NCI-H345 treated with DMSO at 0.1 percent for 48 hours (cell line): ENCODE measurements at regions not wholly inside any gene's neighbourhood (a gene's known extent, or its start where the extent isn't known, plus 50 kb on each side); places are given as distances from the start of the nearest gene placed in this dataset.
A peak's percentile ranks its signal among the peaks of the same experiment; 100 is the strongest.
"Not testable (repeated sequence)": the region's sequence is repeated elsewhere in the genome, so short reads cannot be mapped to it uniquely, and the experiment has no call there.

ENCODE experiments used
- DNase-seq: peaks from one replicate; lab custom pipeline; 2025; ENCODE audit not compliant: unreplicated experiment; lab: John Stamatoyannopoulos, UW

DNA sequence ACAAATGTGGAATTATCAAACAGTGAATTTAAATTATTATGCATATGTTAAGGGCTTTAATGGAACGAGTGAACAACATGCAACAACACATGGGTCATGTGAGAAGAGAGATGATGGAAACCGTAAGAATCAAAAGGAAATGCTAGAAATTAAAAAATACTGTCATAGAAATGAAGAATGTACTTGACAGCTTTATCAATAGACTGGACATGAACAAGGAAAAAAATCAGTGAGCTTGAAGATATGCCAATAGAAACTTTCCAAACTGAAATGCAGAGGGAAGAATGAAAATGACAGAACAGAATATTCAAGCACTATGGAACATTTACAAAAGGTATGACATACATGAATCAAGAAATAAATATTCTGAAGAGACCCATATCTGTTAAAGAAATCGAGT is 117.7 kb upstream of the KCNJ3 start:
- DNase-seq = no peak

DNA sequence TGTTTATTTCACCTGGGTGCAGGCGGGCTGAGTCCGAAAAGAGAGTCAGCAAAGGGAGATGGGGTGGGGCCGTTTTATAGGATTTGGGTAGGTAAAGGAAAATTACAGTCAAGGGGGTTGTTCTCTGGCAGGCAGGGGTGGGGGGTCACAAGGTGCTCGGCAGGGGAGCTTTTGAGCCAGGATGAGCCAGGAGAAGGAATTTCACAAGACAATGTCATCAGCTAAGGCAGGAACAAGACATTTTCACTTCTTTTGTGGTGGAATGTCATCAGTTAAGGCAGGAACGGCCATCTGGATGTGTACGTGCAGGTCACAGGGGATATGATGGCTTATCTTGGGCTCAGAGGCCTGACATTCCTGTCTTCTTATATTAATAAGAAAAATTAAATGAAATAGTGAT is 115.8 kb upstream of the KCNJ3 start:
- not testable (repeated sequence) for DNase-seq

DNA sequence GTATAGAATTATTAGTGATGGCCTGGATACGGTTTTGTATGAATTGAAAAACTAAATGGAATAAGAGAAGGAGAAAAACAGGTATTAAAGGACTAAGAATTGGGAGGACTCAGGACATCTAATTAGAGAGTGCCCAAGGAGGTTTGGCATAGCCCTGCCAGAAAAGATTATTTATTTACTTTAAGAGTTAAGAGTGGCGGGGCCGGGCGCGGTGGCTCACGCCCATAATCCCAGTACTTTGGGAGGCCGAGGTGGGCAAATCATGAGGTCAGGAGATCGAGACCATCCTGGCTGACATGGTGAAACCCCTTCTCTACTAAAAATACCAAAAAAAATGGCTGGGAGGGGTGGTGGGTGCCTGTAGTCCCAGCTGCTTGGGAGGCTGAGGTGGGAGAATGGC is 115.2 kb upstream of the KCNJ3 start:
- not testable (repeated sequence) for DNase-seq

DNA sequence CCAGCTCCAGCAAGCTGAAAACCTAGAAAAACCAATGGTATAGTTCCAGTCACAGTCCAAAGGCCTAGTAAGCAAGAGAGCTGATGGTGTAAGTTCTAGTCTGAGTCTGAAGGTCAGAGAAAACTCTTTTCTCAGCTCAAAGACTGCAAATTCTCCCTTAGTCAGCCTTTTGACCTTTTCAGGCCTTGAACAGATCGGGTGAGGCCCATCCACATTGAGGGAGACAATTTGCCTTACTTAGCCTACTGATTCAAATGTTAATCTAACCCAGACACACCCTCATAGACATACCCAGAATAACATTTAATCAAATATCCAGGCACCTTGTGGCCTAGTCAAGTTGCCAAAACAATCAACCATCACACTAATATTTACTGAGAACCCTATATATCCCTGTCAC is 110.8 kb upstream of the KCNJ3 start:
- no peak for DNase-seq

DNA sequence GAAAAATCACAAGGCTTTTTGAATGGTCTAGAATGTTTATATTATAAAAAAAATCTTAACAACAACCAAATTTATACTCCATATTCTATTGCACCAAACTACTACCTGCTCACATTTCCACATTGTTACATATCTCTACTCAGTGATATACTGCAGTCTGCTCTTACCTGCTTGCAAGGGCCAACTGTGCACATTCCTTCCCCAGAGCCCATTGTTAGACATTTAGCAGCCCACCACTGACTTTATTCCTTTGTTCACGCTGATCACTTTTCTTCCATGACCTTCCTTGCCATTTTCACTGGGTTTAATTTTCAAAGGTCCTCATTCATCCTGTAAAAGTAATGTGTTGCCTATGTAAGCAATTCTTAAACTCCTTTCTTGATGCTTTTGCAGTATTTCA is 109.7 kb upstream of the KCNJ3 start:
- DNase-seq = no peak

DNA sequence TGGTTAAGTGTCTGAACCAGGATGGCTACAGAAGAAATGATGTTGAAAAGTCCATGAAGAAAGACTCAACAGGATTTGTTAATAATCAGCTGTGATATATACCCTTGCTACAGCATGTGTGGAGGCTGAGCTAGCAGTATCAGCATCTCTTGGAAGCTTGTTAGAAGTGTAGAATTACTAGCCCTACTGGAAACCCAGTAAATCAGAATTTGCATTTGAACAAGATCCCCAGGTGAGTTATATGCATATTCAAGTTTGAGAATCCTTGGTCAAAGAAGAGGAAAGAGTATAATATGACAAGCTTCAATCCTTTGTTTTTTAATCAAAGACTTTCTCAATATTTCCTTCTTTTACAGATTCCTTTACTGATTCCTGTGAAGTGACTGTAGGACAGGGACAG is 109.0 kb upstream of the KCNJ3 start:
- no peak for DNase-seq

DNA sequence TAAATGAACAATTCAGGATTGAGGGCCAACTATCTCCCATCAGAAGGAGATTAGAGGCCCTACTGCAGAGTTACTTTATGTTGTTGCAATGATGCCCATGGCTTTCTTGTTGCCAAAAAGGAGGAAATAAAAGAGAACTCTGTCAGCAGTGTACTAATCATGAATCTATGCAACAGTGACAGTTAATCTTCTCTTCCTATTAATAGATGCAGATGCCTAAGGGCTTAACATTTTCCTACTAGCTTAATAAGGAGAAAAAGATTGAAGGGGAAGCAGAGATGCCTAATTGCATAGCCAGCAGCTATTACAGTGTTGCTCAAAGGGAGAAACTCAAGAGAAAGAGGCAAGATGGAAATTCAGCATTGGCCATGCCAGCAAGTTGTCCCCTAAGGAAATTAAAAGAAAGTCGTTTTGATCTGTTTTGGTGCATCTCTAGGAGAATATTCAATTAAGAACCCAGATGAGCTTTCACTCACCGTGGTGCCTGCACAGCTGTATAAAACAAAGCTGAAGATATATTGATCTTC is 107.1 kb upstream of the KCNJ3 start:
- no peak for DNase-seq

DNA sequence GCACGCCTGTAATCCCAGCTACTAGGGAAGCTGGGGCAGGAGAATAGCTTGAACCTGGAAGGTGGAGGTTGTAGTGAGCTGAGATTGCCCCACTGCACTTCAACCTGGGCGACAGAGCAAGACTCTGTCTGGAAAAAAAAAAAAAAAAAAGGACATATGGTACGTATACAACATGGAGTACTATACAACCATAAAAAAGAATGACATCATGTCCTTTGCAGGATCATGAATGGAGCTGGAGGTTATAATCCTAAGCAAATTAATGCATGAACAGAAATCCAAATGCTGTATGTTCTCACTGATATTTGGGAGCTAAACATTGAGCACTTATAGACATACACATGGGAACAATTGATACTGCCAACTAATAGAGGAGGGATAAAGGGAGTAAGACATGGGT is 99.3 kb upstream of the KCNJ3 start:
- DNase-seq = no peak

DNA sequence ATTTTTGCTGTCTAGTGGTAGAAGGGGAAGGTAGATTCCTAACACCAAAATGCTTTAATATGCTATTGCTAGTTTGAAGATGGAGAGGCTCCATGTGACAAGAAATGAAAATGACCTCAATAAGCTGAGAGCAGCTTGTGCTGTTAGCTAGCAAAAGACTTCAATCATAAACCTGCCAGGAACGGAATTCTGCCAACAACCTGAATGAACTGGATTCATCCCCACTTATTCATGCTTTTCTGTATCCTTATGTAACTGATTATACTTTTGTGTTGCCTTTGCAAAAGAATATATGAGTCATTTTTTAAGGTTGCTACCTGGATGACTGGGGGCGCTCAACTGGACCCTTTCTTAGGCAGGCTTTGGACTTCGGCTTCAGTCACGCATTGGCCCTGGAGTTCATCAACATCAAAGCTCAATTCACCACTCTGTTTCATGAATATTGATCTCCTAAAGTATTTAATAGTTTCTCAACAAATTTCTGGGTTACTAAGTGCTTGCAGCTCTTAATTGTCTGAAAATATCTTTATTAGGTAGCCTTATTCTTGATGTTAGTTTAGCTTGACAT is 97.5 kb upstream of the KCNJ3 start:
- DNase-seq = no peak

DNA sequence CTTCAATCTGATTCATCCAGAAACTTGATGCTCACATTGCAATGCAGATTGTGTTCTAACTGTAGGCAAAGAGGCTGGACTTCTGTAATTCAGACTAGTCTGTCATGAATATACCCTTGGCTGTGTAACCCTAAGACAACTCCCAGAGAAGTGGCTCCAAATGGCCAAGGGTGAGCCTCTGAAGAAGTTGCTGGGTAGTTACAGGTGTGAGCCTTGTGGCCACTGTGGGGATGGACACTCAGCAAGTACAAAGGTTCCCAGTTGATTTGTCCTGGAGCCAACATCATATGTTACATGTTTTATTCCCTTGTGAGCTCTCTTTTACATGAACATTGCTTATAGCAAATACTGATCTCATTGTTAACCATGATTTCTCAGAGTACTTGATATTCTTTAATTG is 94.8 kb upstream of the KCNJ3 start:
- no peak for DNase-seq

DNA sequence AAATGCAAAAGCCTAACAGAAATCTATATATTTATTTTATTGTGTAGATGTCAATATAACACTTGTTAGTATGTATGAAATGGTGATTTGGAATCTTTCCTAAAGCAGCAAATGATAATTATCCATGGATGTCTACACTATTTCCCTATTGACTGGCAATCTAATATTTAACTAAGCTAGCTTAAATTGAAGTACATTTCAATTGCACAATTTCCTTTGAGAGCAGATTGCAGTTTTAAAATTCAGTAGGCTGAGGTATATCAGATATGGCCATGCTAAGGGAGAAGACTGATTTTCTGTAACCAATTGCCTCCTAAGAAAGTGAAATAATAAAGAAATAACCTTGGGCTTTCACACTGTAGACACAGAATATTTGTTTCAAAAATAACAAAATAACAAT is 90.1 kb upstream of the KCNJ3 start:
- no peak for DNase-seq

DNA sequence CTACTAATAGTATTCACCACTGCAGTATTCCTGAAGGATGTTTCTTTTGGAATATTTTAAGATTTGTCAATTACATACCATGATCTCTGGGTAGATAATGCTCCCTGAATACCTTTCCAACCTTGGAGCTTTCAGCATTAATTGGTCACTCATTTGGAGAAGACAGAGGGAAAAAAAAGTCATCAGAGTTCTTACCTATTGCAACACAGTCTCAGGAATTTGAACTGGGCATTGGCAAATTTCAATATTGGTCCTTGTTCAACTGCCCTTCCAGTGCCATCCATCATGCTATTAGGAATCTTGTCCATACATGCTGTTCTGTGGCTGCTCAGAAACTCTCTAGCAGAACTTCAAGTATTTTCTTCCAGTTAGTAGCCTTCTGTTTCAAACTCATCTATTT is 83.6 kb upstream of the KCNJ3 start:
- no peak for DNase-seq

DNA sequence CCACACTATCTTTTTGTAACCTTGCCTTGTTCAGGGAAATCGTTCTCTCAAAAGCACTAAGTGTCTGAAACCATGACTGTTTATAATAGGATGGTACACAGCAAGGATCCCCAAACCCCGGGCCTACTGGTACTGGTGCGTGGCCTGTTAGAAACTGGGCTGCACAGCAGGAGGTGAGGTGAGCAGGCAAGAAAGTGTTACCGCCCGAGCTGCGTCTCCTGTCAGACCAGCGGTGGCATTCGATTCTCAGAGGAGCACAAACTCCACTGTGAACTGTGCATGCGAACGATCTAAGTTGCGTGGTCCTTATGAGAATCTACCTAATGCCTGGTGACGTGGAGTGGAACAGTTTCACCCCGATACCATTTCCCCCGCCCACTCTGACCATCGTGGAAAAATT is 81.8 kb upstream of the KCNJ3 start:
- DNase-seq = no peak

DNA sequence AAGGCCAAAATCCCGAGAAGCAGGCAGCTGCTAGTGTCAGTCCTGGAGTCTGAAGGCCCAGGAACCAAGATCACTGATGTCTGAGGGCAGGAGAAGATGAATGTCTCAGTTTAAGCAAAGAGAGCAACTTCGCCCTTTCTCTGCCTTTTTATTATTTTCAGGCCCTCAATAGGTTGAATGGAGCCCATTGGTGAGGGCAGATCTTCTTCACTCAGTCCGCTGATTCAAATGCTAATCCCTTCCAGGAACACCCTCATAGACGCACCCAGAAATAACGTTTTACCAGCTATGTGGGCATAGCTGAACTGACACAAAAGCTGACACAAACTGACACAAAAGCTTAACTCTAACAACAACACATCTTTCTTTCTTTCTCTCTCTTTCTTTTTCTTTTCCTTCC is 78.0 kb upstream of the KCNJ3 start:
- no peak for DNase-seq

DNA sequence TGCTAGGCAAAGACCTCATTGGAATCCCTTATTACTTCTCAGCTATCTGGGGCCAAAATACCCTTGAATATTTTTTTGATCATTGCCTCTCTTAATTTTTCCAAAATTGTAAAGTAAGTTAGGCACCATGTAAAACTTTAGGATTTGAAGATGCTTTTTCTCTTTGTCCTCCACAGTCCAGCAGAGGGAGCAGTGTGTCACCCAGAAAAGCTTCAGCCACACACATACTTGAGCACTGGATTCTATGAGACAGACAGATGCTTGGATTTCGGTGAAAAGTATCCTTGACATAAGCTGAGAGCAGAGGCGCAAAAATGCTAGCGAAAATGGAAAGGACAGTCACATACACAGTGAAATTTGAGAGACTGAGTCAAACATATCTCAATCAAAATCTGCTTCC is 74.7 kb upstream of the KCNJ3 start:
- DNase-seq = peak; percentile 5

DNA sequence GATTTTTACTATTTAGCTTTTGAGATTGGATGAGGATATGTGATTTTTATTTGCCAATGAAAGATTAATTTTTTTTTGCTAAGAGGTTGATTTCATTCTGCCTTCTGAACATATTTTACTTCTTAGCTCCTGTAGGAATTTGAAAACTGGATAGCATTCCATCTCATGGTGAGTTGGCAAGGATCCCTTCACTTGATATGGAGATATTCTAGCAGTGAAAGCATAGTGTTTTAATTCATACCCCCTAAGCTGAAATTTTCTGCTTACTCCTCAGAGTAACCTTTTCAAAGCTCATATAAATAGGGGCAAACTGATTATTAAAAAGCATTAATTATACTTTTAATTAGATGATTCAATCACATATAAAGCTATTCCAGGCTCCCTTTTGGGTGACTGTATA is 61.0 kb upstream of the KCNJ3 start:
- DNase-seq = no peak

DNA sequence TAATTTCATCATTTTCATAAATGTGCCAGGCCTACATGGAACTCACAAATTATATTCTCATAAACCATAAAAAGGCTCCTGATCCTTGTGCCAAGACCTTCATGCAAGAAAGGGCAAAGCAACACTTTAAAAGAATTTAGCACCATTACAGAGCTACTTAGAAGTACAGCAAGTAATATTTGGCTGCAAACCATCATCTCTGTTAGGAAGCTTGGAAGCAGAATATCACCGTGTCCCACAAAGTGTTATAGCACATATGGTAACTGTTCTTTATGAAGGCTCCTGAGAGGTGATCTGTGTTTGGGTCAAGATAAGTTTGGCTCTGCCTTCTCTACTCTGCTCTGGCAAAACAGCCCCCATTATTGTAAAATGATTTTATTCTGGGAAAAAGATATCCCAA is 59.7 kb upstream of the KCNJ3 start:
- DNase-seq = no peak

DNA sequence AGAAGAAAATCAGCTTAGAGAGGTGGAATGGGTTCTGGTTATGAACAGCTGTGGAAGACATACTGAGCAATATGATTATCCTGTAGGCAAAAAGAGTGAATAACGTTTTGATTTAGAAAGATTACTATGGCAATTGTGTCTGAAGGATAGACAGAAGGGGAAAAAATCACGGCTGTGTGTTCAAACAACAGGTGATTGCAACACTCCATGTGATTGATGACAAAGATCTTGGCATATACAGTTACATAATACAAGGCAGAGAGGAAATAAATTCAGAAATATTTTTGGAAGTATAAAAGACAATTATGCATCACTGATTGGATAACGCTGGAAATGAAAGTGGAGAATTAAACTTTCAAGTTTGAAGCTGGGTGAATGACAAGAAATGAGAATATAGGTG is 58.5 kb upstream of the KCNJ3 start:
- DNase-seq = no peak
